ENCODE measurements at regions not wholly inside any gene's neighbourhood (a gene's known extent, or its start where the extent isn't known, plus 50 kb on each side); places are given as distances from the start of the nearest gene placed in this dataset.
"Not testable (repeated sequence)": the region's sequence is repeated elsewhere in the genome, so short reads cannot be mapped to it uniquely, and the experiment has no call there.

GRCh38 chr1:829932-830331, 93.8 kb upstream of the SAMD11 start:
- in situ Hi-C loops (cut with MboI; ENCODE audit: low sequenced_read_pairs); H4K91ac ChIP-seq (ENCODE audit: insufficient read depth, low read depth, low read length); H3K18ac ChIP-seq (ENCODE audit: low read depth, low read length); H2BK120ac ChIP-seq (ENCODE audit: low read depth, low read length); H3K23ac ChIP-seq (ENCODE audit: low read depth, low read length); H3K9ac ChIP-seq (ENCODE audit: low read depth, low read length); H2AK9ac ChIP-seq (replicated peaks; ENCODE audit: low read depth, low read length, poor library complexity); ATAC-seq (ENCODE audit: low read depth); H3K4ac ChIP-seq (ENCODE audit: low read depth, low read length); H3K4me3 ChIP-seq (ENCODE audit: insufficient read depth, low read depth, low read length); H4K8ac ChIP-seq (ENCODE audit: low read depth in 2 of 2, low read length in 2 of 2); H3K9me3 ChIP-seq (ENCODE audit: control insufficient read depth, insufficient read depth, low read length); DNase-seq; H3K14ac ChIP-seq (replicated peaks; ENCODE audit: low read depth, low read length); H3K27ac ChIP-seq (ENCODE audit: insufficient read depth, low read length); H2BK15ac ChIP-seq (ENCODE audit: low read depth, low read length); H3K4me2 ChIP-seq (ENCODE audit: low read depth, low read length); BruUV-seq (replicated peaks); H3K9me1 ChIP-seq (ENCODE audit: insufficient read depth, low read length); H4K20me1 ChIP-seq (ENCODE audit: insufficient read depth, low read length); dilution Hi-C loops (cut with HindIII; ENCODE audit: low sequenced_read_pairs, unreplicated experiment); H4K5ac ChIP-seq (ENCODE audit: low read depth, low read length); POLR2A ChIA-PET (ENCODE audit: unreplicated experiment); H2BK20ac ChIP-seq (ENCODE audit: low read depth, low read length); H3K4me1 ChIP-seq (ENCODE audit: control insufficient read depth, insufficient read depth, low read length); intact Hi-C loops (cut with micrococcal nuclease); H3K27me3 ChIP-seq (ENCODE audit: control insufficient read depth, insufficient read depth, low read length); H2AK5ac ChIP-seq (ENCODE audit: low read depth, low read length); H2AFZ ChIP-seq (replicated peaks; ENCODE audit: low read length, poor library complexity); CTCF ChIA-PET; H3K36me3 ChIP-seq (ENCODE audit: control insufficient read depth, insufficient read depth, low read length); H3K56ac ChIP-seq (ENCODE audit: extremely low read depth, insufficient read depth, low read length); H2BK5ac ChIP-seq (ENCODE audit: low read depth, low read length, poor library complexity, severe bottlenecking): not testable (repeated sequence)
- no CpG with 5 or more reads among the region's 5 CpGs for WGBS, 2 experiments (ENCODE audit: extremely low coverage in 2 of 2, insufficient read length in 1 of 2)
- peaks cover 10 to 24% of the 10 kb centered on the region in 2 experiments; a peak in 3 of 4 replicates for H3K79me1 ChIP-seq (ENCODE audit: low read depth in 1 of 2, low read length in 2 of 2)

- H2AK5ac ChIP-seq (ENCODE audit: low read depth, low read length); H3K36me3 ChIP-seq (ENCODE audit: control insufficient read depth, insufficient read depth, low read length); H4K5ac ChIP-seq (ENCODE audit: low read depth, low read length); POLR2A ChIA-PET (ENCODE audit: unreplicated experiment); H3K9me3 ChIP-seq (ENCODE audit: control insufficient read depth, insufficient read depth, low read length); ATAC-seq (ENCODE audit: low read depth); DNase-seq; intact Hi-C loops (cut with micrococcal nuclease); H4K20me1 ChIP-seq (ENCODE audit: insufficient read depth, low read length); CTCF ChIA-PET; H2BK120ac ChIP-seq (ENCODE audit: low read depth, low read length); H3K23ac ChIP-seq (ENCODE audit: low read depth, low read length); H2BK15ac ChIP-seq (ENCODE audit: low read depth, low read length); dilution Hi-C loops (cut with HindIII; ENCODE audit: low sequenced_read_pairs, unreplicated experiment); H4K8ac ChIP-seq (ENCODE audit: low read depth in 2 of 2, low read length in 2 of 2); H3K4me3 ChIP-seq (ENCODE audit: insufficient read depth, low read depth, low read length); H2BK5ac ChIP-seq (ENCODE audit: low read depth, low read length, poor library complexity, severe bottlenecking); H3K56ac ChIP-seq (ENCODE audit: extremely low read depth, insufficient read depth, low read length); in situ Hi-C loops (cut with MboI; ENCODE audit: low sequenced_read_pairs); BruUV-seq (replicated peaks); H3K4ac ChIP-seq (ENCODE audit: low read depth, low read length); H2BK20ac ChIP-seq (ENCODE audit: low read depth, low read length); H3K9me1 ChIP-seq (ENCODE audit: insufficient read depth, low read length); H3K4me1 ChIP-seq (ENCODE audit: control insufficient read depth, insufficient read depth, low read length); H3K27ac ChIP-seq (ENCODE audit: insufficient read depth, low read length); H2AFZ ChIP-seq (replicated peaks; ENCODE audit: low read length, poor library complexity); H3K27me3 ChIP-seq (ENCODE audit: control insufficient read depth, insufficient read depth, low read length); H3K18ac ChIP-seq (ENCODE audit: low read depth, low read length); H4K91ac ChIP-seq (ENCODE audit: insufficient read depth, low read depth, low read length); H3K14ac ChIP-seq (replicated peaks; ENCODE audit: low read depth, low read length); H3K9ac ChIP-seq (ENCODE audit: low read depth, low read length); H2AK9ac ChIP-seq (replicated peaks; ENCODE audit: low read depth, low read length, poor library complexity); H3K4me2 ChIP-seq (ENCODE audit: low read depth, low read length): not testable (repeated sequence)
- H3K79me1 ChIP-seq (ENCODE audit: low read depth in 1 of 2, low read length in 2 of 2): peaks cover 10 to 20% of the 10 kb centered on the region in 2 experiments; a peak in 3 of 4 replicates
- no CpG with 5 or more reads among the region's 5 CpGs for WGBS, 2 experiments (ENCODE audit: extremely low coverage in 2 of 2, insufficient read length in 1 of 2)
Measured at GRCh38 chr1:830750-831149, 93.0 kb upstream of the SAMD11 start.
